Upper lobe of left lung (tissue), 4 donors: ENCODE measurements at regions not wholly inside any gene's neighbourhood (a gene's known extent, or its start where the extent isn't known, plus 50 kb on each side); places are given as distances from the start of the nearest gene placed in this dataset.

Source experiments
- CTCF ChIP-seq, 6 experiments: fragments of 450-650 bp in 4 of 6; fragments of 200-600 bp in 2 of 6; sonication (generic) in 2 of 6; IDR thresholded peaks; one replicate each; pipeline ENCODE4 v1.5.1; 2016 to 2019; ENCODE audit warnings: antibody characterized with exemption in 6 of 6
- POLR2AphosphoS5 ChIP-seq, 2 donors: sonication (generic); formaldehyde crosslinking; IDR thresholded peaks; one replicate each; pipeline ENCODE4 v1.5.1; 2017; ENCODE audit warnings: antibody characterized with exemption in 2 of 2

DNA sequence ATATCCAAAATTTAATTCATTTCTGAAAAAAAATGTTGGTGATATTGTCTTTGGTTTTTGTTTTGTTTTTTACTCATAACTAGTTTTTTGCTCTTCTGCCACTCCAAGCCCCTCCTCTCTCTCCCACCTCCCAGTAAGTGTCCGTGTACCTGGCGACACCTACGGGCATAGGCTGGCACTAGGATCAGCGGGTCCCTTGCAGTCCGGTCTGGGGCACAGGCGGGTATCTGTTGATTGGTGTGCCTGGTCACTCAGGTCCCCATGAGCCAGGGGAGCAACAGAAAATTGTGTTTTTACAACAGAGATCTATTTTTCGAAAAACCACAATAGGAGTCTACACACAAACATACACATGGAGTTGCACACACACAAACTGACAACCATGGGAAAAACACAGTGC, 104.8 kb downstream of the ZIC5 start:
- TF ChIP-seq POLR2AphosphoS5 (IDR thresholded peaks at IDR 0.05) (no peak), CTCF (IDR thresholded peaks at IDR 0.05) (no peak)
